ENCODE measurements at regions not wholly inside any gene's neighbourhood (a gene's known extent, or its start where the extent isn't known, plus 50 kb on each side); places are given as distances from the start of the nearest gene placed in this dataset.

- DNase-seq (ENCODE audit: extremely low read depth in 1 of 2, low read depth in 1 of 2), result no peak
Measured at GRCh38 chr16:86134802-86135461, 236.0 kb downstream of the IRF8 start.

GRCh38 chr16:86137359-86137758 is 238.4 kb downstream of the IRF8 start:
- no peak for DNase-seq (ENCODE audit: extremely low read depth in 1 of 2, low read depth in 1 of 2)

- DNase-seq (ENCODE audit: extremely low read depth in 1 of 2, low read depth in 1 of 2), result no peak
Measured at GRCh38 chr16:86138121-86139085, 239.4 kb downstream of the IRF8 start.

GRCh38 chr16:86142801-86143236 is 243.9 kb downstream of the IRF8 start:
- no peak for DNase-seq (ENCODE audit: extremely low read depth in 1 of 2, low read depth in 1 of 2)

- DNase-seq (ENCODE audit: extremely low read depth in 1 of 2, low read depth in 1 of 2), result no peak
Measured at GRCh38 chr16:86143666-86144065, 244.7 kb downstream of the IRF8 start.

- no peak for DNase-seq (ENCODE audit: extremely low read depth in 1 of 2, low read depth in 1 of 2)
Measured at GRCh38 chr16:86145669-86146068, 246.7 kb downstream of the IRF8 start.

- DNase-seq (ENCODE audit: extremely low read depth in 1 of 2, low read depth in 1 of 2), result no peak
Measured at GRCh38 chr16:86150641-86151238, 251.8 kb downstream of the IRF8 start.

GRCh38 chr16:86151239-86151851 is 252.4 kb downstream of the IRF8 start:
- no peak for DNase-seq (ENCODE audit: extremely low read depth in 1 of 2, low read depth in 1 of 2)

- DNase-seq (ENCODE audit: extremely low read depth in 1 of 2, low read depth in 1 of 2), result no peak
Measured at GRCh38 chr16:86156155-86156554, 257.2 kb downstream of the IRF8 start.

- DNase-seq (ENCODE audit: extremely low read depth in 1 of 2, low read depth in 1 of 2), result no peak
Measured at GRCh38 chr16:86157616-86158247, 258.8 kb downstream of the IRF8 start.

- no peak for DNase-seq (ENCODE audit: extremely low read depth in 1 of 2, low read depth in 1 of 2)
Measured at GRCh38 chr16:86158688-86159360, 259.9 kb downstream of the IRF8 start.

- DNase-seq (ENCODE audit: extremely low read depth in 1 of 2, low read depth in 1 of 2), result no peak
Measured at GRCh38 chr16:86165479-86165878, 266.5 kb downstream of the IRF8 start.

- no peak for DNase-seq (ENCODE audit: extremely low read depth in 1 of 2, low read depth in 1 of 2)
Measured at GRCh38 chr16:86166414-86166813, 267.5 kb downstream of the IRF8 start.

GRCh38 chr16:86167061-86167460 is 268.1 kb downstream of the IRF8 start:
- DNase-seq (ENCODE audit: extremely low read depth in 1 of 2, low read depth in 1 of 2), result no peak

- DNase-seq (ENCODE audit: extremely low read depth in 1 of 2, low read depth in 1 of 2), result no peak
Measured at GRCh38 chr16:86170720-86171119, 271.8 kb downstream of the IRF8 start.

GRCh38 chr16:86171329-86171728 is 272.4 kb downstream of the IRF8 start:
- no peak for DNase-seq (ENCODE audit: extremely low read depth in 1 of 2, low read depth in 1 of 2)

- DNase-seq (ENCODE audit: extremely low read depth in 1 of 2, low read depth in 1 of 2), result no peak
Measured at GRCh38 chr16:86175816-86176215, 276.9 kb downstream of the IRF8 start.

GRCh38 chr16:86176462-86176861 is 277.5 kb downstream of the IRF8 start:
- no peak for DNase-seq (ENCODE audit: extremely low read depth in 1 of 2, low read depth in 1 of 2)

- DNase-seq (ENCODE audit: extremely low read depth in 1 of 2, low read depth in 1 of 2), result no peak
Measured at GRCh38 chr16:86180244-86180643, 281.3 kb downstream of the IRF8 start.

GRCh38 chr16:86180780-86181179 is 281.8 kb downstream of the IRF8 start:
- DNase-seq (ENCODE audit: extremely low read depth in 1 of 2, low read depth in 1 of 2), result no peak
